DND-41 (cell line): ENCODE measurements at regions not wholly inside any gene's neighbourhood (a gene's known extent, or its start where the extent isn't known, plus 50 kb on each side); places are given as distances from the start of the nearest gene placed in this dataset.

Experiments used
- CTCF ChIP-seq: IDR thresholded peaks from 2 replicates; pipeline ENCODE4 v1.5.1; 2012; ENCODE audit warnings: borderline replicate concordance, low read length, moderate library complexity, mild to moderate bottlenecking; ENCODE audit not compliant: poor library complexity, severe bottlenecking; ENCODE audit errors: extremely low read depth
- EZH2 ChIP-seq: IDR thresholded peaks from 3 replicates; pipeline ENCODE4 v1.6.1; 2012; ENCODE audit warnings: borderline replicate concordance, low read depth, mild to moderate bottlenecking, moderate library complexity, low read length, inconsistent platforms; ENCODE audit not compliant: severe bottlenecking

- no peak for TF ChIP-seq CTCF
- TF ChIP-seq EZH2: no peak
Observed at GRCh38 chr2:176470713-176471112, 201.5 kb downstream of the MTX2 start.
